Gastrocnemius medialis (tissue), 4 donors: ENCODE measurements at regions not wholly inside any gene's neighbourhood (a gene's known extent, or its start where the extent isn't known, plus 50 kb on each side); places are given as distances from the start of the nearest gene placed in this dataset.

Source experiments
- CTCF ChIP-seq, 5 experiments: fragments of 450-650 bp in 3 of 5; fragments of 200-600 bp in 2 of 5; sonication (generic) in 2 of 5; IDR thresholded peaks in 4 of 5; conservative IDR thresholded peaks in 1 of 5; 1 replicate in 4 of 5; 2 replicates in 1 of 5; pipeline ENCODE4 v1.5.1; 2016 to 2019; ENCODE audit warnings: antibody characterized with exemption in 5 of 5, mild to moderate bottlenecking in 3 of 5, moderate library complexity in 3 of 5
- POLR2A ChIP-seq, 2 donors: fragments of 450-650 bp; IDR thresholded peaks; one replicate each; pipeline ENCODE4 v1.6.1; 2017; ENCODE audit warnings: antibody characterized with exemption in 2 of 2, mild to moderate bottlenecking in 2 of 2, moderate library complexity in 2 of 2

DNA sequence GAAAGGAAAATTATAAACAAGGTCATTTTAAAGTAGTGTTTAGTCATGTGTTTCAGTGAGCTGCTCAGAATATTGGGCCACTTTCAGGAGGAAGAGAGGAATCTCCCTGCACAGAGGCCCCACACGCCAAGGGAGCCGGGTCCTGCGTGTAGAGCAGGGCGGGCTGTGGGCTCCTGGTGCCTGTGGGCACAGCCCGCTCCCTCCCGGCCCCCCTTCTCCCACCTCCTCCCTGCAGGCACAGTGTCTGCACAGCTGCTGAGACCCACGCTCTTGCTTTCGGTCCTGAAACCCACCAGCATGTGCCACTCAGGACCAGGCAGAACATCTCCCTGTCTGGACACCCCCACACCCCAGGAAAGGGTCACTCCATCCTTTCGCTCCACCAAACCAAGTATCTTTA is 167.6 kb upstream of the SALL3 start:
- TF ChIP-seq CTCF (IDR thresholded peaks at IDR 0.05 in 4 of 5, conservative IDR thresholded peaks at IDR 0.05 in 1 of 5): no peak
- no peak for TF ChIP-seq POLR2A (IDR thresholded peaks at IDR 0.05)
